HFF-Myc (cell line): ENCODE measurements at regions not wholly inside any gene's neighbourhood (a gene's known extent, or its start where the extent isn't known, plus 50 kb on each side); places are given as distances from the start of the nearest gene placed in this dataset.

Experiments
- DNase-seq: peaks from one replicate; pipeline ENCODE4 v3.0.0-alpha.2; 2011; ENCODE audit warnings: low read depth; ENCODE audit errors: extremely low read depth
- H3K4me3 ChIP-seq: replicated peaks from 2 replicates; pipeline ENCODE4 v1.5.1; 2011; ENCODE audit warnings: low read depth, mild to moderate bottlenecking, control low read depth, low read length
- TF ChIP-seq, protein P1 (sequence below): IDR thresholded peaks from 2 replicates; pipeline ENCODE4 v1.5.1; 2012; ENCODE audit warnings: mild to moderate bottlenecking, low read depth, low read length, control low read depth; ENCODE audit errors: missing control alignments

DNA sequence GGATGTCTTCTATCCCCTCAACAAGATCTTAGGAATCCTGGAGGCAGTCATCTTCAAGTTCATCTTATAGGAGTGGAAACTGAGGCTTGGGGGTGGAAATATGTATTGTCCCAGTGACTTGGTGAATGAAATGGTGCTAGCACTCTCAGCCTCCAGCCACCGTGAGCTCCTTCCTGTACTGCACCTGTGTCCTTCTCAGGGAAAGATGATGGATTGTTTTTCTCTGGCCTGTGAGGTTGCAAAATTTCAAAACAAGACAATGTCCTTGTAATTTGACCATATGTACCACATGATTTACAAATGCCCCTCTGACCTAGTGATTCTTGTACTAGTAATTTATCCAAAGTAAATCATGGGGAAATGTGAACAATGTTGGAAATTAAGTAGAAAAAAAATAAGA is 71.0 kb upstream of the CHCHD3 start:
- no peak overlapping the region for H3K4me3 ChIP-seq
- TF ChIP-seq, protein P1, sequence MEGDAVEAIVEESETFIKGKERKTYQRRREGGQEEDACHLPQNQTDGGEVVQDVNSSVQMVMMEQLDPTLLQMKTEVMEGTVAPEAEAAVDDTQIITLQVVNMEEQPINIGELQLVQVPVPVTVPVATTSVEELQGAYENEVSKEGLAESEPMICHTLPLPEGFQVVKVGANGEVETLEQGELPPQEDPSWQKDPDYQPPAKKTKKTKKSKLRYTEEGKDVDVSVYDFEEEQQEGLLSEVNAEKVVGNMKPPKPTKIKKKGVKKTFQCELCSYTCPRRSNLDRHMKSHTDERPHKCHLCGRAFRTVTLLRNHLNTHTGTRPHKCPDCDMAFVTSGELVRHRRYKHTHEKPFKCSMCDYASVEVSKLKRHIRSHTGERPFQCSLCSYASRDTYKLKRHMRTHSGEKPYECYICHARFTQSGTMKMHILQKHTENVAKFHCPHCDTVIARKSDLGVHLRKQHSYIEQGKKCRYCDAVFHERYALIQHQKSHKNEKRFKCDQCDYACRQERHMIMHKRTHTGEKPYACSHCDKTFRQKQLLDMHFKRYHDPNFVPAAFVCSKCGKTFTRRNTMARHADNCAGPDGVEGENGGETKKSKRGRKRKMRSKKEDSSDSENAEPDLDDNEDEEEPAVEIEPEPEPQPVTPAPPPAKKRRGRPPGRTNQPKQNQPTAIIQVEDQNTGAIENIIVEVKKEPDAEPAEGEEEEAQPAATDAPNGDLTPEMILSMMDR = no peak
- DNase-seq = no peak

DNA sequence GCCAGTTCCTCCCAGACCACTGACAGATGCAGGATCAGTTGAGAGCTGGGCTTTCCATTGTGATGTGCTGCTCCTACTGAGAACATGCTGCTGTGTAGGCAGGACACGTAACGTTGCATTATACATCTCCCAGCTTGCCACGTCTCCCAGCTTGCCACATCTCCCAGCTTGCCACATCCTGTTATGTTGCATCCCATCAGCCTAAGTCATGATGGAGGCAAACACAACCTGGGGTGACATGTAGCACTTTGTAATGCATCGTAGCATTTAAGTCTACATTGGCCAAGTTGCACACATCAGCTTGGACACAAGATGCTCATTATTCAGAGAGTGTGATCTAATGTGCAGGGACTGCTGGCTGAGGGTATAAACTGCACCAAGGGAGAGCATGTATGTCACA is 73.3 kb upstream of the CHCHD3 start:
- DNase-seq = no peak
- TF ChIP-seq, protein P1 = no peak

DNA sequence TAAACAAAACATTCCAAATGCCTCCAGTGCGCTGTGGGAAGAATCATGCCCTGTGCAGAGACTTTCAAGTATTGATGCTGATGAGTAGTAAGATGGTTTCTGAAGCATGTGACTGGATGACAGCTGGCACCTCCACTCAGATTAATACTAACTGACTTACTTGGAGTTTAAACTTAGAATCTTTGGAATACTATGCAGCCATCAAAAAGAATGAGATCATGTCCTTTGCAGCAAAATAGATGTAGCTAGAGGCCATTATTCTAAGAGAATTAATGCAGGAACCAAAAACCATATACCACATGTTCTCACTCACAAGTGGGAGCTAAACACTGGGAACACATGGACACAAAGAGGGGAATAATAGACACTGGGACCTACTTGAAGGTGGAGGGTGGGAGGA is 73.8 kb upstream of the CHCHD3 start:
- TF ChIP-seq, protein P1 = no peak
- no peak for DNase-seq
- no peak overlapping the region for H3K4me3 ChIP-seq

More for the DNA sequence above, 73.3 kb upstream of the CHCHD3 start:
- no peak overlapping the region for H3K4me3 ChIP-seq

DNA sequence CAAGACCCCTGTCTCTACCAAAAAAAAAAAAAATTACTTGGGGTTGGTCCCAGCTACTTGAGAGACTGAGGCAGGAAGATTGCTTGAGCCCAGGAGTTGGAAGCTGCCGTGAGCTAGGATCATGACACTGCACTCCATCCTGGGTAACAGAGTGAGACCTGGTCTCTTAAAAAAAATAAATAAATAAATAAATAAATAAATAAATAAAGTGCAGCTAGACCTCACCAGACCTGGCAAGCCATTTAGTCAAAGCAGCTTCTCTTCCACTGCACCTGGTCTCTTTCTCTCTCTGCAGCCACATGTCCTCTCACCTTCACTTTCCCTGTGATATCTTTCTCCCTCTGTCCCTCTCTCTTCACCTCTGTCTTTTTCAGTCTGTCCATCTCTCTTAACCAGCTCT is 75.2 kb upstream of the CHCHD3 start:
- TF ChIP-seq, protein P1 = no peak
- H3K4me3 ChIP-seq = no peak overlapping the region
- no peak for DNase-seq

DNA sequence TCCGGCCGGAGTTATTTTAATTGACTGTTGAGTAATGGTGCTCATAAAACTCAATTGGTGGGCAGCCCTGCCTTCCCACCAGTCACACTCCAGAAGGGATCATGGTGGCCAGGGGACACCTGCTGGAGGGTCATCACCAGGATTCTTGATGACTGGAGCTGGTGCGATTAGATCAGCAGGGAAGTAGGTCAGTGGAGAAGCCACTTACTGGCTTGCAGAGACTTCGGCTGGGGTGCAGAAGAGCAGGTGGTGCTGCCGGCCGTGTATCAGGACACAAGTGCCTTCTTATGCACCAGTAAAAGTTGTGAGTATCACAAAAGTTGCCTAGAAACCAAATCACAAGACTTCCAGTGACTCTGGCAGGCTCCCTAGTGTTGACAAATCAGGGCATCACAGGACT is 82.6 kb upstream of the CHCHD3 start:
- no peak overlapping the region for H3K4me3 ChIP-seq
- TF ChIP-seq, protein P1 = no peak
- DNase-seq = no peak

DNA sequence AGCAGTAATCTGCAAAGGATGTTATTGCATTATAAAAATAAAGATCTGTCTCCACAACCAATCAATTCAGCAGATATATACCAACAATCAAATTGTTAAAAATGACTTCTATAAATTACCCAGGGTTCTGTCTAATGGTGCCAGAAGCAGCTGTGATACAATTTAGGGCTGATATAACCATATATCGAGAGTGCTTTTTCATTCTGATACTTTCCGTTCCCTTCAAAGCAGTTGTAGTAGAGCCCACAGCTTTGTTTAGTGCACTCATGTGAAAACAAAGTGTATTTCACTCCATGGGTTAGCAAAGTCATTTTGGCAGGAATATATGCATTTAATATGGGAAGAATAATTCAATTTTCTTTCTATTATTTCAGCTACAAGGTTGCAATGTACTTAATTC is 83.1 kb upstream of the CHCHD3 start:
- TF ChIP-seq, protein P1 = no peak
- H3K4me3 ChIP-seq = no peak overlapping the region
- DNase-seq = no peak

DNA sequence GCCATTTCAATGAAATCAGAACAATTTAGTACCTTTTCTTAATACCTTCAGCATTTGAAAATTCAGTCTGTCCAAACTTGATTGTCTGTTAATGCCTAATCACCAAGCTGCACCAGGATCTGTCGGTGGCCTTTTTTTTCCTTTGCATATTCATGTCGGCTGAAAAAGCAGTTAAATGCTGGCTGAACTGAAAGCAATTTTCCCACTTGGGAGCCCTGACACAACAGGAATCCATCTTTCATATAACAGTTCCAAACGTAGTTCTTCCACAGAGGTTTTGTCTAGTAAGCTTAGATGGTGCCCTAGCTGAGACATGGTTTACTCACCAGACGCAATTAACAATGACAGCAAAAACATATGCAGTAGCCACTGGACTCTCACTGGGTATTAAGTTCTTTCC is 83.6 kb upstream of the CHCHD3 start:
- TF ChIP-seq, protein P1 = no peak
- DNase-seq = no peak
- no peak overlapping the region for H3K4me3 ChIP-seq
